Coronary artery (tissue), 2 donors: ENCODE measurements at regions not wholly inside any gene's neighbourhood (a gene's known extent, or its start where the extent isn't known, plus 50 kb on each side); places are given as distances from the start of the nearest gene placed in this dataset.
A peak's percentile ranks its signal among the peaks of the same experiment; 100 is the strongest.

Experiments
- DNase-seq: peaks from one replicate; pipeline ENCODE4 v3.0.0-alpha.2; 2017; ENCODE audit warnings: low spot score
- H3K27ac ChIP-seq, 2 donors: fragments of 200-600 bp; sonication (generic); one replicate each; pipeline ENCODE4 v1.5.1; 2016 to 2019
- H3K4me3 ChIP-seq: fragments of 200-600 bp; sonication (generic); 2 replicates; pipeline ENCODE4 v1.5.1; 2016; ENCODE audit warnings: mild to moderate bottlenecking, moderate library complexity
- TF ChIP-seq, protein P1 (sequence below): fragments of 200-600 bp; sonication (generic); IDR thresholded peaks from one replicate; pipeline ENCODE4 v1.5.1; 2019; ENCODE audit warnings: antibody characterized with exemption

- Histone ChIP-seq H3K27ac (peak overlapping the region in 1 of 2 donors; percentile 2), H3K4me3 (no peak overlapping the region)
- DNase-seq: no peak
- TF ChIP-seq, protein P1, sequence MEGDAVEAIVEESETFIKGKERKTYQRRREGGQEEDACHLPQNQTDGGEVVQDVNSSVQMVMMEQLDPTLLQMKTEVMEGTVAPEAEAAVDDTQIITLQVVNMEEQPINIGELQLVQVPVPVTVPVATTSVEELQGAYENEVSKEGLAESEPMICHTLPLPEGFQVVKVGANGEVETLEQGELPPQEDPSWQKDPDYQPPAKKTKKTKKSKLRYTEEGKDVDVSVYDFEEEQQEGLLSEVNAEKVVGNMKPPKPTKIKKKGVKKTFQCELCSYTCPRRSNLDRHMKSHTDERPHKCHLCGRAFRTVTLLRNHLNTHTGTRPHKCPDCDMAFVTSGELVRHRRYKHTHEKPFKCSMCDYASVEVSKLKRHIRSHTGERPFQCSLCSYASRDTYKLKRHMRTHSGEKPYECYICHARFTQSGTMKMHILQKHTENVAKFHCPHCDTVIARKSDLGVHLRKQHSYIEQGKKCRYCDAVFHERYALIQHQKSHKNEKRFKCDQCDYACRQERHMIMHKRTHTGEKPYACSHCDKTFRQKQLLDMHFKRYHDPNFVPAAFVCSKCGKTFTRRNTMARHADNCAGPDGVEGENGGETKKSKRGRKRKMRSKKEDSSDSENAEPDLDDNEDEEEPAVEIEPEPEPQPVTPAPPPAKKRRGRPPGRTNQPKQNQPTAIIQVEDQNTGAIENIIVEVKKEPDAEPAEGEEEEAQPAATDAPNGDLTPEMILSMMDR: no peak
These were observed 209.5 kb downstream of the FNDC1 start for GRCh38 chr6:159378411-159379328.

DNA sequence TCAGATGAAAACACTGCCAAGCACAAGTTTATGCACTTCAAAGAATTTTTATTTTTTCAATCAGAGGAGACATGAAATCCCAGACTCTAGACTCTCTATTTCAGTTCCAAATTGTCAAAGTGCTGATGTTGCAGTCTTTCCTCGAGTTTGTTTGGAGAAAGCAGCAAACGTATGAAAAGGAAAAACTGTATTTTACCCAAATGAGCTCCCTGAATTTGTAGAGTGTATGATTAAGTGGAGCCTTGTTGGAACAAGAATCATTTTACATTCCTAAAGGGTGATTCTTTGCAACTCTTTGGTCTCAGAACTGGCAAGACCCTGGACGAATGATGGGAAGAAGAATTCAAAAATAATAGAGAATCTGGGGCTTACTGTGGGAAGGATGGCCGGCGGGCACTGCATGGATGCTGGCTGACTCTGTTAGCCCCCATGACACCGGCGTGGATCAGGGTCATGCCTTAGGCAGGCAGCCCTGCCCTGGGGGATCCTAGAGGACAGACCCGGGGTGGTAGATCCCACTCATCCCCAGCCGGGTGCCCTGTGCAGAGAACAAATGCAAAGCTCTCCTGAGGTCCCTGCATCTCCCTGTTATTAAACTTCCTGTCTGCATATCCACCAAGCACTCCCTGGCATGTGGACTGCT, 207.4 kb downstream of the FNDC1 start:
- no peak for DNase-seq
- TF ChIP-seq, protein P1: no peak
- H3K4me3 ChIP-seq: peak overlapping the region; percentile 27
- peak overlapping the region; percentile 26 to 74 for H3K27ac ChIP-seq

GRCh38 chr6:159375014-159375413, 205.8 kb downstream of the FNDC1 start:
- DNase-seq: no peak
- no peak overlapping the region for H3K4me3 ChIP-seq
- no peak overlapping the region for H3K27ac ChIP-seq
- TF ChIP-seq, protein P1: no peak

DNA sequence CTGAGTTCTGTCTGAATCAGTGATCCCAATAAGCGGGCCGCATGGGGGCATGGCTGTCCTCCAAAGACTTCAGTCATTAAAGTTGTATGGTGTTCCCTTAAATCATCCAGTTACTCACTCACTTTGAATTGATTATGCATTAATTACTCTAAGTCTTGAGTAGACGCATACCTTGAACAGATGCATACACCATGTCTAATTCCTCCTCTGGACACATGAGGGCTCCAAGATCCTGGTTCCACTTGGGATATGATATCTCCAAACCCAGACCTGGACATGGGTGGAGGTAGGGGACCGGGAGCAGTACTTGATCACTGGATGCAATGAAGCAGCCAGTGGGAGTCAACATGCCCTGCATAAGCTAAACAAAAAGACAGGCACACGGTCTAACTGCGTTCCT, 204.5 kb downstream of the FNDC1 start:
- H3K27ac ChIP-seq: no peak overlapping the region
- TF ChIP-seq, protein P1: no peak
- DNase-seq: no peak
- no peak overlapping the region for H3K4me3 ChIP-seq

DNA sequence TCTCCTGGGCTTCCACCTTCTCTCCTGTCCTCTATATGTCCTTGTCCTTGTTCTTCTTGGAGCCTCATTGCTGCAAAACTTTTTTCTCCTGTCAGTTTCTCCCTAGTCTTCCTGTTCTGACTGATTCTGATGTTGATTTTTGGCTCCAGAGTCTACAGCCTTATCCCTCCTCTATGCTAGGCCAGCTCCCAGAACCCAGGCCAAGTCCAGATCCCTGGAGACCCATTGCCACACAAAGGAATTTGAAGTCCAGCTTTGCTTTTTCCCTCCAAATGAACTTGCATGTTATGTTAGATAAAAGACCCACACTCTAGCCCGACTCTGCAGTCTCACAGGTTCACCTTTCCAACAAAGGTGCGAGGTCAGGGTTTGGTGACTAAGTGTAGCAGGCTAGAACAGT, 203.1 kb downstream of the FNDC1 start:
- Histone ChIP-seq H3K4me3 (no peak overlapping the region), H3K27ac (peak overlapping the region in 1 of 2 donors; percentile 54)
- TF ChIP-seq, protein P1: no peak
- no peak for DNase-seq

DNA sequence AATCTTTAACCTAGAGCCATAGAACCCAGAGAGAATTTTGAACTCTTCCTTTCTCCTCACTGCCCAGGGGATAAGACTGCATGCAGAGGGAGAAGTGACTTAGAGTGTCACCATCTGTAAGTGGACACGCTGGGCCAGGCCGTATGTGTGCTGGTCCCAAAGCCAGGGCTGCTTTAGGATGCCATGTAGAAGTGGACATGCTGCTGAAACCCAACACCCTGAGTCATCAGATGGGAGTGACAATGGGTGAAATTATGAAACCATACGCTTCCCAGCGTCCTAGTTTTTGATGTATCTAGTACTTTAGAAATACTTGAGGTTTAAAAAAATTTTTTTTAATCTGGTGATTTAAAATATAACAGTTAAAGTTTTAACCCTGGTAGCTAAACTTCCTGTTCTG, 191.1 kb downstream of the FNDC1 start:
- no peak for DNase-seq

More for the DNA sequence above, 191.1 kb downstream of the FNDC1 start:
- TF ChIP-seq, protein P1: no peak
- H3K27ac ChIP-seq: no peak overlapping the region
- no peak overlapping the region for H3K4me3 ChIP-seq
